HCT116 (cell line): ENCODE measurements at regions not wholly inside any gene's neighbourhood (a gene's known extent, or its start where the extent isn't known, plus 50 kb on each side); places are given as distances from the start of the nearest gene placed in this dataset.

Experiments used
- ATAC-seq: fragments of 200-7000 bp; cut with Tn5 transposase; 2 replicates; pipeline ENCODE4 v1.9.1; 2020; ENCODE audit warnings: mild to moderate bottlenecking, moderate library complexity
- BruUV-seq: library from RNA; stranded (reverse); fragments of 400-500 nt; replicated peaks from 2 replicates; lab custom pipeline; 2021; lab: Mats Ljungman, UMichigan
- CTCF ChIA-PET: fragments of 300-600 bp; sonication (Branson Sonifier 250); formaldehyde crosslinking; loops from one replicate; lab custom pipeline; 2021; ENCODE audit warnings: antibody characterized with exemption; lab: Charles Lee
- POLR2A ChIA-PET: fragments of 300-600, 350-600 bp; sonication (Branson Sonifier 250); formaldehyde crosslinking; loops from one replicate; lab custom pipeline; 2021; ENCODE audit warnings: antibody characterized with exemption; lab: Charles Lee
- RAD21 ChIA-PET, 2 experiments: fragments of 300-600 bp; sonication (Branson Sonifier 250); formaldehyde crosslinking; loops; one replicate each; lab custom pipeline; 2023; ENCODE audit warnings: low total read pairs in 2 of 2; ENCODE audit not compliant: uncharacterized antibody in 2 of 2, unreplicated experiment in 2 of 2, low non-redundant PET in 1 of 2; lab: Charles Lee
- DNase-seq: peaks from one replicate; pipeline ENCODE4 v3.0.0-alpha.2; 2010; ENCODE audit warnings: low read depth, low spot score
- H2AFZ ChIP-seq: fragments of 200-600 bp; shearing (Covaris generic), sonication (generic); 2 replicates; pipeline ENCODE4 v1.6.1; 2017; ENCODE audit warnings: low read depth, mixed run types, mixed read lengths, antibody characterized with exemption, low read length; ENCODE audit not compliant: poor library complexity, severe bottlenecking
- H3K27ac ChIP-seq: 2 replicates; pipeline ENCODE4 v1.5.1; 2012; ENCODE audit warnings: low read depth, low read length
- H3K27me3 ChIP-seq: fragments of 200-600 bp; sonication (generic); 2 replicates; pipeline ENCODE4 v1.6.1; 2016; ENCODE audit warnings: mixed run types, low read length, mixed read lengths; ENCODE audit not compliant: insufficient read depth
- H3K36me3 ChIP-seq, 2 experiments: fragments of 200-500 bp in 1 of 2; fragments of 200-600 bp in 1 of 2; sonication (Bioruptor generic) in 1 of 2; sonication (generic) in 1 of 2; 2 replicates each; pipeline versions ENCODE4 v1.5.1 to v1.6.1; 2014 to 2016; ENCODE audit warnings: low read length in 2 of 2, inconsistent platforms in 1 of 2, mixed read lengths in 1 of 2, mixed run types in 1 of 2; ENCODE audit not compliant: insufficient read depth in 2 of 2, control insufficient read depth in 1 of 2
- H3K4me1 ChIP-seq, 2 experiments: fragments of 200-600 bp in 1 of 2; sonication (generic) in 1 of 2; 2 replicates each; pipeline versions ENCODE4 v1.5.1 to v1.6.1; 2012 to 2017; ENCODE audit warnings: low read length in 2 of 2, inconsistent platforms in 1 of 2, mild to moderate bottlenecking in 1 of 2, mixed read lengths in 1 of 2, mixed run types in 1 of 2, moderate library complexity in 1 of 2; ENCODE audit not compliant: insufficient read depth in 2 of 2, control insufficient read depth in 1 of 2
- H3K4me2 ChIP-seq: fragments of 200-600 bp; sonication (generic); 2 replicates; pipeline ENCODE4 v1.6.1; 2017; ENCODE audit warnings: mixed run types, low read length, mixed read lengths
- H3K4me3 ChIP-seq, 2 experiments: fragments of 200-600 bp in 1 of 2; sonication (generic) in 1 of 2; replicated peaks in 1 of 2; 2 replicates each; pipeline ENCODE4 v1.5.1; 2011 to 2016; ENCODE audit warnings: low read length in 2 of 2, control low read depth in 1 of 2, low read depth in 1 of 2, mild to moderate bottlenecking in 1 of 2, mixed read lengths in 1 of 2, mixed run types in 1 of 2
- H3K79me2 ChIP-seq: fragments of 200-600 bp; sonication (generic); 2 replicates; pipeline ENCODE4 v1.6.1; 2017; ENCODE audit warnings: mild to moderate bottlenecking, mixed run types, low read length, moderate library complexity, mixed read lengths; ENCODE audit not compliant: insufficient read depth
- H3K9ac ChIP-seq: fragments of 200-600 bp; sonication (generic); 2 replicates; pipeline ENCODE4 v1.6.1; 2016; ENCODE audit warnings: low read length, mixed read lengths
- H3K9me2 ChIP-seq: fragments of 200-600 bp; sonication (generic), shearing (Covaris generic); 2 replicates; pipeline ENCODE4 v1.6.1; 2017; ENCODE audit warnings: mixed run types, mild to moderate bottlenecking, moderate library complexity; ENCODE audit not compliant: insufficient read depth
- H3K9me3 ChIP-seq, 2 experiments: fragments of 200-500 bp in 1 of 2; fragments of 200-600 bp in 1 of 2; sonication (Bioruptor generic) in 1 of 2; sonication (generic) in 1 of 2; 2 replicates each; pipeline ENCODE4 v1.6.1; 2014 to 2017; ENCODE audit warnings: low read length in 2 of 2, mixed read lengths in 2 of 2, inconsistent platforms in 1 of 2, low read depth in 1 of 2, mild to moderate bottlenecking in 1 of 2, mixed run types in 1 of 2, moderate library complexity in 1 of 2; ENCODE audit not compliant: control insufficient read depth in 1 of 2, insufficient read depth in 1 of 2
- H4K20me1 ChIP-seq: fragments of 200-600 bp; sonication (generic), shearing (Covaris generic); 2 replicates; pipeline ENCODE4 v1.6.1; 2017; ENCODE audit warnings: mixed run types, mild to moderate bottlenecking, moderate library complexity; ENCODE audit not compliant: insufficient read depth
- CEBPB ChIP-seq: IDR thresholded peaks from 2 replicates; pipeline ENCODE4 v1.6.1; 2012; ENCODE audit warnings: low read depth
- EGR1 ChIP-seq: IDR thresholded peaks from 2 replicates; pipeline ENCODE4 v1.6.1; 2012; ENCODE audit warnings: low read depth
- ELF1 ChIP-seq: IDR thresholded peaks from 2 replicates; pipeline ENCODE4 v1.6.1; 2012; ENCODE audit warnings: low read depth, borderline replicate concordance
- EZH2 ChIP-seq: fragments of 200-600 bp; sonication (generic); IDR thresholded peaks from 2 replicates; pipeline ENCODE4 v1.6.1; 2017; ENCODE audit warnings: antibody characterized with exemption, mixed run types
- EZH2phosphoT487 ChIP-seq: fragments of 200-600 bp; IDR thresholded peaks from 2 replicates; pipeline ENCODE4 v1.6.1; 2018; ENCODE audit warnings: antibody characterized with exemption, borderline replicate concordance
- FOSL1 ChIP-seq: IDR thresholded peaks from 2 replicates; pipeline ENCODE4 v1.6.1; 2012; ENCODE audit warnings: low read depth
- JUND ChIP-seq: IDR thresholded peaks from 2 replicates; pipeline ENCODE4 v1.6.1; 2012
- RAD21 ChIP-seq: IDR thresholded peaks from 2 replicates; pipeline ENCODE4 v1.6.1; 2012; ENCODE audit warnings: low read depth, mild to moderate bottlenecking
- SIN3A ChIP-seq: IDR thresholded peaks from 2 replicates; pipeline ENCODE4 v1.6.1; 2012; ENCODE audit warnings: low read depth
- ZFX ChIP-seq: fragments of 450-650 bp; IDR thresholded peaks from 2 replicates; pipeline ENCODE4 v1.6.1; 2017
- ZNF274 ChIP-seq: fragments of 200-500 bp; sonication (Bioruptor generic); IDR thresholded peaks from 2 replicates; pipeline ENCODE4 v1.6.1; 2014; ENCODE audit warnings: mild to moderate bottlenecking, low read depth, low read length, inconsistent platforms
- intact Hi-C: fragments of 100-400 bp; cut with micrococcal nuclease; formaldehyde crosslinking; loops from 2 replicates; pipeline ENCODE4 v1.10.0; 2022
- TF ChIP-seq, protein P1 (sequence below): IDR thresholded peaks from 2 replicates; pipeline ENCODE4 v1.6.1; 2012; ENCODE audit warnings: low read depth
- TF ChIP-seq, protein P2 (sequence below), 3 experiments: fragments of 200-600 bp in 1 of 3; sonication (generic) in 1 of 3; IDR thresholded peaks in 2 of 3; conservative IDR thresholded peaks in 1 of 3; 2 replicates each; pipeline ENCODE4 v1.5.1; 2012 to 2017; ENCODE audit warnings: low read depth in 2 of 3, low read length in 2 of 3, antibody characterized with exemption in 1 of 3, borderline replicate concordance in 1 of 3, control low read depth in 1 of 3, mild to moderate bottlenecking in 1 of 3, mixed read lengths in 1 of 3, mixed run types in 1 of 3, moderate library complexity in 1 of 3; ENCODE audit not compliant: insufficient read depth in 1 of 3

DNA sequence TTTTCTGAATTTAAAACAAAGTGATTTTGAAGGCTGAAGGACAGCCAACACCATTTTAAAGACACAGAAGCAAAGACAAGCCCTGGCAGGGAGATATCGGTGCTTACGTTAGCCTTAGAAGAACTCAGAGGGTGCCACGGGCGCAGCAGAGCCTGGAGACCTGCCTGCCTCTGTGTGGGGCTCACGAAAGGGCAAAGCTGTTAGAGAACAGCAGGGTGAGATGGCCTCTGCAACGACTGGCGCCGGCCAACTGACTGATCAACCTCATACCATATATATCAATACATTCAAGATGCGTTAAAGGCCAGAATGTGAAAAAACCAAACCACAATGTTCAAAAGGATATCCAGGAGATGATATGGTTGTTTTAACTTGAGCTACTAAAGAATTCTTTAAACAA, 151.0 kb upstream of the RPS6KA2 start:
- Histone ChIP-seq H3K27ac (no peak overlapping the region), H3K9me2 (no peaks in the 10 kb centered on the region), H2AFZ (no peak overlapping the region), H3K27me3 (no peaks in the 10 kb centered on the region), H3K4me1 (0 out of 4 replicates have a peak, but pooled peaks cover 0 to 9% of the 10 kb centered on the region in 2 experiments), H3K4me2 (no peak overlapping the region), H3K9ac (no peak overlapping the region), H3K4me3 (no peak overlapping the region), H3K9me3 (no peaks in the 10 kb centered on the region), H3K36me3 (no peaks in the 10 kb centered on the region), H3K79me2 (no peaks in the 10 kb centered on the region), H4K20me1 (no peaks in the 10 kb centered on the region)
- ChIA-PET POLR2A (no interaction called here), CTCF (interaction anchor here (1.6 kb wide), 1 partner anchor 364 kb away, joined by 3 read pairs; no protein-coding TSS in a partner anchor), RAD21 (no interaction called here)
- ATAC-seq, result no peak
- BruUV-seq, result no TSS peak
- no peak for DNase-seq
- no peak for TF ChIP-seq JUND
- TF ChIP-seq ELF1, result no peak
- no peak for TF ChIP-seq EZH2
- TF ChIP-seq SIN3A, result no peak
- TF ChIP-seq CEBPB, result no peak
- TF ChIP-seq RAD21, result no peak
- TF ChIP-seq, protein P1, sequence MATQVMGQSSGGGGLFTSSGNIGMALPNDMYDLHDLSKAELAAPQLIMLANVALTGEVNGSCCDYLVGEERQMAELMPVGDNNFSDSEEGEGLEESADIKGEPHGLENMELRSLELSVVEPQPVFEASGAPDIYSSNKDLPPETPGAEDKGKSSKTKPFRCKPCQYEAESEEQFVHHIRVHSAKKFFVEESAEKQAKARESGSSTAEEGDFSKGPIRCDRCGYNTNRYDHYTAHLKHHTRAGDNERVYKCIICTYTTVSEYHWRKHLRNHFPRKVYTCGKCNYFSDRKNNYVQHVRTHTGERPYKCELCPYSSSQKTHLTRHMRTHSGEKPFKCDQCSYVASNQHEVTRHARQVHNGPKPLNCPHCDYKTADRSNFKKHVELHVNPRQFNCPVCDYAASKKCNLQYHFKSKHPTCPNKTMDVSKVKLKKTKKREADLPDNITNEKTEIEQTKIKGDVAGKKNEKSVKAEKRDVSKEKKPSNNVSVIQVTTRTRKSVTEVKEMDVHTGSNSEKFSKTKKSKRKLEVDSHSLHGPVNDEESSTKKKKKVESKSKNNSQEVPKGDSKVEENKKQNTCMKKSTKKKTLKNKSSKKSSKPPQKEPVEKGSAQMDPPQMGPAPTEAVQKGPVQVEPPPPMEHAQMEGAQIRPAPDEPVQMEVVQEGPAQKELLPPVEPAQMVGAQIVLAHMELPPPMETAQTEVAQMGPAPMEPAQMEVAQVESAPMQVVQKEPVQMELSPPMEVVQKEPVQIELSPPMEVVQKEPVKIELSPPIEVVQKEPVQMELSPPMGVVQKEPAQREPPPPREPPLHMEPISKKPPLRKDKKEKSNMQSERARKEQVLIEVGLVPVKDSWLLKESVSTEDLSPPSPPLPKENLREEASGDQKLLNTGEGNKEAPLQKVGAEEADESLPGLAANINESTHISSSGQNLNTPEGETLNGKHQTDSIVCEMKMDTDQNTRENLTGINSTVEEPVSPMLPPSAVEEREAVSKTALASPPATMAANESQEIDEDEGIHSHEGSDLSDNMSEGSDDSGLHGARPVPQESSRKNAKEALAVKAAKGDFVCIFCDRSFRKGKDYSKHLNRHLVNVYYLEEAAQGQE, result no peak
- TF ChIP-seq EZH2phosphoT487, result no peak
- TF ChIP-seq ZNF274, result no peak
- TF ChIP-seq EGR1, result no peak
- no peak for TF ChIP-seq ZFX
- TF ChIP-seq, protein P2, sequence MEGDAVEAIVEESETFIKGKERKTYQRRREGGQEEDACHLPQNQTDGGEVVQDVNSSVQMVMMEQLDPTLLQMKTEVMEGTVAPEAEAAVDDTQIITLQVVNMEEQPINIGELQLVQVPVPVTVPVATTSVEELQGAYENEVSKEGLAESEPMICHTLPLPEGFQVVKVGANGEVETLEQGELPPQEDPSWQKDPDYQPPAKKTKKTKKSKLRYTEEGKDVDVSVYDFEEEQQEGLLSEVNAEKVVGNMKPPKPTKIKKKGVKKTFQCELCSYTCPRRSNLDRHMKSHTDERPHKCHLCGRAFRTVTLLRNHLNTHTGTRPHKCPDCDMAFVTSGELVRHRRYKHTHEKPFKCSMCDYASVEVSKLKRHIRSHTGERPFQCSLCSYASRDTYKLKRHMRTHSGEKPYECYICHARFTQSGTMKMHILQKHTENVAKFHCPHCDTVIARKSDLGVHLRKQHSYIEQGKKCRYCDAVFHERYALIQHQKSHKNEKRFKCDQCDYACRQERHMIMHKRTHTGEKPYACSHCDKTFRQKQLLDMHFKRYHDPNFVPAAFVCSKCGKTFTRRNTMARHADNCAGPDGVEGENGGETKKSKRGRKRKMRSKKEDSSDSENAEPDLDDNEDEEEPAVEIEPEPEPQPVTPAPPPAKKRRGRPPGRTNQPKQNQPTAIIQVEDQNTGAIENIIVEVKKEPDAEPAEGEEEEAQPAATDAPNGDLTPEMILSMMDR (IDR thresholded peaks at IDR 0.05 in 2 of 3, conservative IDR thresholded peaks at IDR 0.05 in 1 of 3; ENCODE audit: borderline replicate concordance in 1 of 3, insufficient read depth in 1 of 3, low read depth in 2 of 3, low read length in 2 of 3), result no peak
- TF ChIP-seq FOSL1, result no peak
- intact Hi-C loops, result loop anchor here (10.0 kb wide), 2 partner anchors 323 to 507 kb away; no protein-coding TSS in a partner anchor
